ENCODE measurements at regions not wholly inside any gene's neighbourhood (a gene's known extent, or its start where the extent isn't known, plus 50 kb on each side); places are given as distances from the start of the nearest gene placed in this dataset.

GRCh38 chr5:39476843-39477220, 52.1 kb upstream of the DAB2 start:
- DNase-seq (ENCODE audit: low read depth in 4 of 4, low spot score in 3 of 4) = no peak

- no peak for DNase-seq (ENCODE audit: low read depth in 4 of 4, low spot score in 3 of 4)
Observed at GRCh38 chr5:39475881-39476842, 51.4 kb upstream of the DAB2 start.

GRCh38 chr5:39475159-39475571, 50.4 kb upstream of the DAB2 start:
- DNase-seq (ENCODE audit: low read depth in 4 of 4, low spot score in 3 of 4) = no peak
